Nephron (organoid): ENCODE measurements at regions not wholly inside any gene's neighbourhood (a gene's known extent, or its start where the extent isn't known, plus 50 kb on each side); places are given as distances from the start of the nearest gene placed in this dataset.

Experiments
- H3K27ac Mint-ChIP-seq, 3 experiments: 2 replicates each; pipeline ENCODE4 v1.8.0; 2020; ENCODE audit warnings: mixed read lengths in 3 of 3, mild to moderate bottlenecking in 2 of 3, moderate library complexity in 1 of 3
- H3K27me3 Mint-ChIP-seq: 2 replicates; pipeline ENCODE4 v1.8.0; 2021; ENCODE audit warnings: low read depth, mild to moderate bottlenecking, moderate library complexity, mixed read lengths
- H3K36me3 Mint-ChIP-seq: 2 replicates; pipeline ENCODE4 v1.8.0; 2020; ENCODE audit warnings: low read depth, mixed read lengths
- H3K4me1 Mint-ChIP-seq: 2 replicates; pipeline ENCODE4 v1.8.0; 2020; ENCODE audit warnings: mixed read lengths
- H3K4me3 Mint-ChIP-seq, 3 experiments: 2 replicates each; pipeline ENCODE4 v1.8.0; 2020; ENCODE audit warnings: mild to moderate bottlenecking in 3 of 3, mixed read lengths in 3 of 3, moderate library complexity in 2 of 3
- H3K9me3 Mint-ChIP-seq: 2 replicates; pipeline ENCODE4 v1.8.0; 2020; ENCODE audit warnings: mixed read lengths
- TF ChIP-seq, protein P1 (sequence below), 3 experiments: fragments of 200-600 bp; sonication (generic); IDR thresholded peaks; one replicate each; pipeline ENCODE4 v1.5.0; 2021; ENCODE audit warnings: antibody characterized with exemption in 3 of 3; ENCODE audit not compliant: unreplicated experiment in 3 of 3

DNA sequence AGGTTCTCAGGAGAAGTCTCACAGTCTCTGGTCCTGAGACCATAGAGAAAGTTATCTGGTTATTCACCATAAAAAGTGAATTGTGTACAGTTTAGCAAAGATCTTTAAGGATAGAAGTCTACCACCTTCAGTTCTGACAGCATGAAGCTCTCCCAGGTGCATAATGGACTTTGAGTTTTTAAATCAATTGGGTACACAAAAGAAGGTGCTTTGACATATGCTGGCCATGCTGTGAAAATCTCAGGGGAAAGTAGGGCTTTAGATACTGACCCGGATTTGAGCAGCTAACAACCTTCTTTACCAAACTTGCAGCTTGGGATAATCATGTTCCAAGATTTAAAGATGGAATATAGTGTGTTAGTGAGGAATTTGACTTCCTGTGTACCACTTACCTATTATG lies 264.2 kb downstream of the ZSWIM6 start:
- TF ChIP-seq, protein P1, sequence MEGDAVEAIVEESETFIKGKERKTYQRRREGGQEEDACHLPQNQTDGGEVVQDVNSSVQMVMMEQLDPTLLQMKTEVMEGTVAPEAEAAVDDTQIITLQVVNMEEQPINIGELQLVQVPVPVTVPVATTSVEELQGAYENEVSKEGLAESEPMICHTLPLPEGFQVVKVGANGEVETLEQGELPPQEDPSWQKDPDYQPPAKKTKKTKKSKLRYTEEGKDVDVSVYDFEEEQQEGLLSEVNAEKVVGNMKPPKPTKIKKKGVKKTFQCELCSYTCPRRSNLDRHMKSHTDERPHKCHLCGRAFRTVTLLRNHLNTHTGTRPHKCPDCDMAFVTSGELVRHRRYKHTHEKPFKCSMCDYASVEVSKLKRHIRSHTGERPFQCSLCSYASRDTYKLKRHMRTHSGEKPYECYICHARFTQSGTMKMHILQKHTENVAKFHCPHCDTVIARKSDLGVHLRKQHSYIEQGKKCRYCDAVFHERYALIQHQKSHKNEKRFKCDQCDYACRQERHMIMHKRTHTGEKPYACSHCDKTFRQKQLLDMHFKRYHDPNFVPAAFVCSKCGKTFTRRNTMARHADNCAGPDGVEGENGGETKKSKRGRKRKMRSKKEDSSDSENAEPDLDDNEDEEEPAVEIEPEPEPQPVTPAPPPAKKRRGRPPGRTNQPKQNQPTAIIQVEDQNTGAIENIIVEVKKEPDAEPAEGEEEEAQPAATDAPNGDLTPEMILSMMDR (IDR thresholded peaks at IDR 0.05; ENCODE audit: unreplicated experiment in 3 of 3) = no peak
- Mint-ChIP-seq H3K27me3 (no peaks in the 10 kb centered on the region), H3K9me3 (peaks cover 19% of the 10 kb centered on the region), H3K4me3 (no peak overlapping the region), H3K27ac (no peak overlapping the region), H3K36me3 (no peaks in the 10 kb centered on the region), H3K4me1 (peaks cover 28% of the 10 kb centered on the region)

DNA sequence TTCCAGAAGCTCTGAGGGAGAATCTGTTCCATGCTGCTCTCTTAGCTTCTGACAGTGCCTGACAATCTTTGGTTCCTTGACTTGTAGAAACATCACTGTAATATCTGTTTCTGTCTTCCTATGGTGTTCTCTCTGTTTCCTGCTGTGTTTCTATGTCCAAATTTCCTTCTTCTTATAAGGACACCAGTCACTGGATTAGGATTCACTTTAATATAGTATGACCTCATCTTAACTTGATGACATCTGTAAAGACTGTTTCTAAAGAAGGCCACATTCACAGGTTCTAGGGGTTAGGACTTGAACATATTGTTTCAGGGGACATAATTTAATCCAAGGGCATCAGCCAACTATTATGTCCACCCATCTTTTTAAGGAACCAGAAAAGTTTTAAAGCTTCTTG lies 265.6 kb downstream of the ZSWIM6 start:
- TF ChIP-seq, protein P1 (IDR thresholded peaks at IDR 0.05; ENCODE audit: unreplicated experiment in 3 of 3) = no peak
- Mint-ChIP-seq H3K4me1 (peaks cover 39% of the 10 kb centered on the region), H3K27me3 (no peaks in the 10 kb centered on the region), H3K9me3 (peaks cover 19% of the 10 kb centered on the region), H3K36me3 (no peaks in the 10 kb centered on the region), H3K4me3 (no peak overlapping the region), H3K27ac (peak overlapping the region; percentile 34 to 35 (median 34))

DNA sequence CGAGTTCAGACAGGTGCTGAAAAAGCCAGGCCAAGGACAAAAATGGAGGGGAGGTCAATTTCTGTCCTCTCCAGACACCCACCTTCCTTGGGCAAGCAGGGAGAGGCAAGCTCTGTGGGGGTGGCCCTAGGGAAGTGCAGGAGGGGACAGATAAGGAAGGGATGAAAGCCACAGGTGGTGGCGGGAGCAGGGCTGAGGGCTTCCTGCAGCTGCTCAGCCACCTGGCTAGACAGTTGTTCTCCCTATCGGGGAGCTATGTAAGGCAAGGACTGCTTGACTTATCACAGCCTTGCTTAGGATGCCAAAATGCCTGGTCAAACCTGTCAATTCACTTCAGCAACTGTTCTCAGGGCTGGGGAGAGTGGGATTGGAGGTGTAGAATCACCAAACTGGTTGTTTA lies 266.1 kb downstream of the ZSWIM6 start:
- Mint-ChIP-seq H3K27ac (peak overlapping the region in 2 of 3 experiments; percentile 34), H3K4me3 (no peak overlapping the region), H3K4me1 (peaks cover 44% of the 10 kb centered on the region), H3K36me3 (no peaks in the 10 kb centered on the region), H3K27me3 (no peaks in the 10 kb centered on the region), H3K9me3 (peaks cover 19% of the 10 kb centered on the region)
- TF ChIP-seq, protein P1 (IDR thresholded peaks at IDR 0.05; ENCODE audit: unreplicated experiment in 3 of 3) = no peak

DNA sequence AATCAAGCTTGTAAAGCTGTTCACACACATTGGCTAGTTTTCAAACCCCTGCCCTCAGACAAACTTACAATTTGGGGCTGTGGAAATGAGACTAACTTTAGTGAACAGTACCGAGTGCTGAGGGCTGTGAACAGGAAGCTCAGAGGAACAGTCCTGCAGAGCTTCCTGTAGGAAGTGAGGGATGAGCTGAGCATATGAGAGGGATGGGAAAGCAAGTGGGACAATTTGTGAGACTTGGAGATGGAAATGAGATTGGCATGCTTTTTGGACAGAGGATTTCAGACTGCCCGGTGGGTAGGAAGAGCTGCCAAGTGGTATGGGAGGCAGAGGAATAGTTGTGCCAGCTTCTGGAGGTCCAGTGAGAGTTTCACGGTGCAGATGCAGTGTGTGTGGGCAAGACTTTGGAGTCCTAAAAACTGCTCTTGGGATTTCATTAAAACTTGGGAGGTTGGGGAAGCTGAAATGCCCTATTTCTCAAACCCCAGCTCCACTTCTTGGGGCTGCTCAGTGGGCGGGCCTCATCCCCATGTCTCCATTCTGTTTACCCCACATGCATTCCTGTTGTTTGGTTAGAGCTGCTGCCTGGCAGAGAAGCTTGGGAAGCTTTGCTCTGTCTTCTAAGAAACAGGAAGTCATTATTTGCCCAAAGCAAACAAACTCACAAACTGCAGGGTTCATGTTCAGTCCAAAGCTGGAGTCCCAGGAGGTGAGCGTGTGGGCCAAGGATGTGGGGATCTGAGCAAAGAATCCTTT lies 267.5 kb downstream of the ZSWIM6 start:
- peak overlapping the region in 1 of 3 experiments; percentile 2 for H3K4me3 Mint-ChIP-seq
- H3K4me1 Mint-ChIP-seq = peaks cover 58% of the 10 kb centered on the region
- H3K36me3 Mint-ChIP-seq = no peaks in the 10 kb centered on the region
- H3K27me3 Mint-ChIP-seq = peaks cover 9% of the 10 kb centered on the region
- peak overlapping the region; percentile 54 to 86 (median 65) for H3K27ac Mint-ChIP-seq
- H3K9me3 Mint-ChIP-seq = peaks cover 16% of the 10 kb centered on the region
- TF ChIP-seq, protein P1 (IDR thresholded peaks at IDR 0.05; ENCODE audit: unreplicated experiment in 3 of 3) = no peak

DNA sequence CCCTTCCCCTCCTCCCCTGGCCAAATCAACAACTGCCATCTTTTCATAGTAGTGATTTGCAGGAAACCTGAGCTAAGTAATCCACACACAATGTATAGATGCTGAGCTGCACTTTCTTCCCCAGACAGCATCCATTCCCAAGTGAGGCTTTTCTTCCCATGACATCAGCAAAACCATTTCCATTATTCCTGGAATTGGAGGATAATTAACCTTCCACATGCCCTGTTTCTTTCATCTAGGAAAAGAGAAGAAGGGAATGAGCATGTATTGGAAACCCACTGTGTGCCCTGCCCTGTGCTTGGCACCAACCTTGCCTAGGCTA lies 268.0 kb downstream of the ZSWIM6 start:
- H3K36me3 Mint-ChIP-seq = no peaks in the 10 kb centered on the region
- H3K4me3 Mint-ChIP-seq = no peak overlapping the region
- H3K27ac Mint-ChIP-seq = peak overlapping the region; percentile 43 to 86 (median 65)
- peaks cover 63% of the 10 kb centered on the region for H3K4me1 Mint-ChIP-seq
- TF ChIP-seq, protein P1 (IDR thresholded peaks at IDR 0.05; ENCODE audit: unreplicated experiment in 3 of 3) = no peak
- peaks cover 13% of the 10 kb centered on the region for H3K9me3 Mint-ChIP-seq
- peaks cover 9% of the 10 kb centered on the region for H3K27me3 Mint-ChIP-seq

DNA sequence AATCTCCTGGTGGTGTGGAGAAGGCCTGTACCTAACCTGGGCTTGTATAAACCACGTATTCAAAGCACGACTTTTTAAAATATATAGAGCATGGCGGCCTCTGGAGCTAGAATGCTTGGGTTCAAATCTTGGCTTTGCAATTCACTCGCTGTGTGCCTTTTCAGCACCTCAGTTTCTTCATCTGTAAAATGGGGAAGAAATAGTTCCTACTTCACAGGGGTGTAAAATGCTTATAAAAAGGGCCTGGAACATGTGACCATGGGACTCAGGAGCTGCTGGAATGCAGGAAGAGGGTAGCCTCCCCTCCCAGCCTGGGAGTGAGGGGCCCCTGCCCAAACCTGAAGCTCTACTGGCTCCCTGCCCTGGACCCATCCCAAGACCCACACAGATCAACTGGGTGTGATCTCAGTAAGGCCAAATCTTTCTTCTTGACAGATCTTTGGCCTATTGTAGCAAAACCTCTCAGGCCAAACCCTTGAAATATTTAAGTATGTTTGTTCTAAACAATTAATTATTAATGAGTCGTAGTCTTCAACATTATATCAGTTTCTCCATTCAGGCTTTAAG lies 269.0 kb downstream of the ZSWIM6 start:
- peaks cover 66% of the 10 kb centered on the region for H3K4me1 Mint-ChIP-seq

More for the DNA sequence above, 269.0 kb downstream of the ZSWIM6 start:
- TF ChIP-seq, protein P1 (IDR thresholded peaks at IDR 0.05; ENCODE audit: unreplicated experiment in 3 of 3) = no peak
- Mint-ChIP-seq H3K27me3 (peaks cover 9% of the 10 kb centered on the region), H3K36me3 (no peaks in the 10 kb centered on the region), H3K9me3 (peaks cover 6% of the 10 kb centered on the region), H3K27ac (peak overlapping the region in 2 of 3 experiments; percentile 65 to 86), H3K4me3 (no peak overlapping the region)
